Stimulated activated CD4-positive, alpha-beta T cell treated with anti-CD3 and anti-CD28 coated beads, TNF-alpha, amount 100 ng/mL, for 48 hours (primary cell): ENCODE measurements at regions not wholly inside any gene's neighbourhood (a gene's known extent, or its start where the extent isn't known, plus 50 kb on each side); places are given as distances from the start of the nearest gene placed in this dataset.

ENCODE experiments used
- DNase-seq, 3 donors: peaks; one replicate each; pipeline ENCODE4 v3.0.0-alpha.2; 2020; ENCODE audit warnings: low read depth in 3 of 3

GRCh38 chr12:67498991-67499390 lies 149.6 kb upstream of the DYRK2 start:
- DNase-seq = no peak

- DNase-seq = no peak
These were observed 147.2 kb upstream of the DYRK2 start for GRCh38 chr12:67501362-67501761.

- no peak for DNase-seq
These were observed 144.5 kb upstream of the DYRK2 start for GRCh38 chr12:67504026-67504425.

- no peak for DNase-seq
These were observed 141.8 kb upstream of the DYRK2 start for GRCh38 chr12:67506739-67507138.

GRCh38 chr12:67508830-67509229 lies 139.7 kb upstream of the DYRK2 start:
- DNase-seq = no peak

GRCh38 chr12:67509666-67510386 lies 138.7 kb upstream of the DYRK2 start:
- no peak for DNase-seq

- DNase-seq = no peak
These were observed 136.5 kb upstream of the DYRK2 start for GRCh38 chr12:67512061-67512460.

- DNase-seq = no peak
These were observed 134.0 kb upstream of the DYRK2 start for GRCh38 chr12:67514502-67514901.

GRCh38 chr12:67515679-67516340 lies 132.7 kb upstream of the DYRK2 start:
- DNase-seq = no peak

GRCh38 chr12:67517181-67517887 lies 131.2 kb upstream of the DYRK2 start:
- DNase-seq = no peak

- DNase-seq = no peak
These were observed 128.8 kb upstream of the DYRK2 start for GRCh38 chr12:67519484-67520433.

- DNase-seq = no peak
These were observed 127.9 kb upstream of the DYRK2 start for GRCh38 chr12:67520606-67521005.

- no peak for DNase-seq
These were observed 126.3 kb upstream of the DYRK2 start for GRCh38 chr12:67522222-67522621.

- no peak for DNase-seq
These were observed 125.0 kb upstream of the DYRK2 start for GRCh38 chr12:67523538-67523937.

- no peak for DNase-seq
These were observed 123.5 kb upstream of the DYRK2 start for GRCh38 chr12:67524861-67525616.

- DNase-seq = no peak
These were observed 123.0 kb upstream of the DYRK2 start for GRCh38 chr12:67525617-67525884.

GRCh38 chr12:67526129-67526528 lies 122.4 kb upstream of the DYRK2 start:
- DNase-seq = no peak

GRCh38 chr12:67531051-67531450 lies 117.5 kb upstream of the DYRK2 start:
- no peak for DNase-seq

GRCh38 chr12:67531501-67531900 lies 117.0 kb upstream of the DYRK2 start:
- no peak for DNase-seq

- DNase-seq = no peak
These were observed 115.4 kb upstream of the DYRK2 start for GRCh38 chr12:67533159-67533558.

GRCh38 chr12:67534046-67534445 lies 114.5 kb upstream of the DYRK2 start:
- DNase-seq = no peak
